ENCODE measurements at regions not wholly inside any gene's neighbourhood (a gene's known extent, or its start where the extent isn't known, plus 50 kb on each side); places are given as distances from the start of the nearest gene placed in this dataset.

- no peak for TF ChIP-seq CTCF (IDR thresholded peaks at IDR 0.05)
- Histone ChIP-seq H3K27me3 (no peaks in the 10 kb centered on the region), H3K9me3 (no peaks in the 10 kb centered on the region), H3K36me3 (no peaks in the 10 kb centered on the region), H3K4me3 (no peak overlapping the region), H3K27ac (no peak overlapping the region), H3K4me1 (no peaks in the 10 kb centered on the region)
- no peak for DNase-seq (ENCODE audit: low spot score)
Observed at GRCh38 chr3:24622696-24623225, 128.1 kb upstream of the THRB start.

GRCh38 chr3:24623657-24624056 lies 129.0 kb upstream of the THRB start:
- H3K4me1 ChIP-seq: no peaks in the 10 kb centered on the region
- no peaks in the 10 kb centered on the region for H3K27me3 ChIP-seq
- no peaks in the 10 kb centered on the region for H3K36me3 ChIP-seq
- H3K9me3 ChIP-seq: no peaks in the 10 kb centered on the region
- DNase-seq (ENCODE audit: low spot score): no peak
- no peak for TF ChIP-seq CTCF (IDR thresholded peaks at IDR 0.05)
- no peak overlapping the region for H3K27ac ChIP-seq
- H3K4me3 ChIP-seq: no peak overlapping the region

- no peak for DNase-seq (ENCODE audit: low spot score)
Observed at GRCh38 chr3:24624938-24625681, 130.5 kb upstream of the THRB start.

GRCh38 chr3:24628523-24629258 lies 134.0 kb upstream of the THRB start:
- Histone ChIP-seq H3K27ac (no peak overlapping the region), H3K4me1 (no peaks in the 10 kb centered on the region), H3K9me3 (no peaks in the 10 kb centered on the region), H3K4me3 (no peak overlapping the region), H3K36me3 (no peaks in the 10 kb centered on the region), H3K27me3 (no peaks in the 10 kb centered on the region)
- no peak for TF ChIP-seq CTCF (IDR thresholded peaks at IDR 0.05)
- no peak for DNase-seq (ENCODE audit: low spot score)

More at GRCh38 chr3:24624938-24625681, 130.5 kb upstream of the THRB start:
- TF ChIP-seq CTCF (IDR thresholded peaks at IDR 0.05): no peak
- no peaks in the 10 kb centered on the region for H3K36me3 ChIP-seq
- no peaks in the 10 kb centered on the region for H3K4me1 ChIP-seq
- H3K9me3 ChIP-seq: no peaks in the 10 kb centered on the region
- H3K27me3 ChIP-seq: no peaks in the 10 kb centered on the region
- no peak overlapping the region for H3K27ac ChIP-seq
- no peak overlapping the region for H3K4me3 ChIP-seq

GRCh38 chr3:24631481-24631880 lies 136.8 kb upstream of the THRB start:
- no peak overlapping the region for H3K27ac ChIP-seq
- no peak for TF ChIP-seq CTCF (IDR thresholded peaks at IDR 0.05)
- no peak for DNase-seq (ENCODE audit: low spot score)
- no peak overlapping the region for H3K4me3 ChIP-seq
- H3K9me3 ChIP-seq: no peaks in the 10 kb centered on the region
- H3K36me3 ChIP-seq: no peaks in the 10 kb centered on the region
- no peaks in the 10 kb centered on the region for H3K4me1 ChIP-seq
- H3K27me3 ChIP-seq: no peaks in the 10 kb centered on the region

Data from right atrium auricular region (tissue), 2 donors.